CD14-positive monocyte (primary cell): ENCODE measurements at regions not wholly inside any gene's neighbourhood (a gene's known extent, or its start where the extent isn't known, plus 50 kb on each side); places are given as distances from the start of the nearest gene placed in this dataset.

Experiments used
- DNase-seq, 3 donors: peaks; one replicate each; pipeline ENCODE4 v3.0.0-alpha.2; 2011 to 2022
- H2AFZ ChIP-seq: 2 replicates; pipeline ENCODE4 v1.6.0; 2012; ENCODE audit warnings: mild to moderate bottlenecking, low read depth, low read length, inconsistent platforms; ENCODE audit not compliant: insufficient read depth, poor library complexity, severe bottlenecking
- H3K27ac ChIP-seq, 2 donors: 1 replicate in 1 of 2; 2 replicates in 1 of 2; pipeline ENCODE4 v1.5.1; 2012 to 2013; ENCODE audit warnings: low read length in 2 of 2, control low read depth in 1 of 2, inconsistent platforms in 1 of 2, low read depth in 1 of 2, mild to moderate bottlenecking in 1 of 2
- H3K27me3 ChIP-seq, 2 donors: one replicate each; pipeline versions ENCODE4 v1.6.0 to v1.6.1; 2011 to 2013; ENCODE audit warnings: low read length in 2 of 2; ENCODE audit not compliant: control insufficient read depth in 2 of 2, insufficient read depth in 2 of 2
- H3K36me3 ChIP-seq, 2 donors: replicated peaks in 1 of 2; 1 replicate in 1 of 2; 2 replicates in 1 of 2; pipeline versions ENCODE4 v1.5.1 to v1.6.1; 2012 to 2013; ENCODE audit warnings: low read length in 2 of 2, control low read depth in 1 of 2, inconsistent platforms in 1 of 2, mild to moderate bottlenecking in 1 of 2; ENCODE audit not compliant: insufficient read depth in 2 of 2, control insufficient read depth in 1 of 2
- H3K4me1 ChIP-seq, 2 donors: 1 replicate in 1 of 2; 2 replicates in 1 of 2; pipeline versions ENCODE4 v1.5.1 to v1.6.1; 2012 to 2013; ENCODE audit warnings: low read length in 2 of 2, control low read depth in 1 of 2, inconsistent platforms in 1 of 2, mild to moderate bottlenecking in 1 of 2, moderate library complexity in 1 of 2; ENCODE audit not compliant: insufficient read depth in 2 of 2, control insufficient read depth in 1 of 2
- H3K4me2 ChIP-seq: replicated peaks from 2 replicates; pipeline ENCODE3; 2012; ENCODE audit warnings: low read length, moderate library complexity, mild to moderate bottlenecking; ENCODE audit not compliant: poor library complexity, severe bottlenecking; ENCODE audit errors: extremely low read depth
- H3K4me3 ChIP-seq, 3 experiments: fragments of 200-600 bp in 1 of 3; sonication (generic) in 1 of 3; replicated peaks in 1 of 3; 1 replicate in 2 of 3; 2 replicates in 1 of 3; pipeline ENCODE4 v1.5.1; 2011 to 2013; ENCODE audit warnings: low read length in 3 of 3, mild to moderate bottlenecking in 3 of 3, control low read depth in 2 of 3, low read depth in 2 of 3, inconsistent platforms in 1 of 3, moderate library complexity in 1 of 3
- H3K79me2 ChIP-seq: 2 replicates; pipeline ENCODE4 v1.6.0; 2012; ENCODE audit warnings: mild to moderate bottlenecking, control low read depth, inconsistent platforms, low read length, moderate library complexity; ENCODE audit not compliant: insufficient read depth
- H3K9ac ChIP-seq: 2 replicates; pipeline ENCODE4 v1.6.0; 2017; ENCODE audit warnings: low read length, mild to moderate bottlenecking; ENCODE audit not compliant: insufficient read depth, poor library complexity, severe bottlenecking
- H3K9me3 ChIP-seq, 2 donors: replicated peaks in 1 of 2; 1 replicate in 1 of 2; 2 replicates in 1 of 2; pipeline versions ENCODE4 v1.5.1 to v1.6.1; 2012 to 2013; ENCODE audit warnings: low read length in 2 of 2, control low read depth in 1 of 2; ENCODE audit not compliant: control insufficient read depth in 1 of 2, insufficient read depth in 1 of 2
- H4K20me1 ChIP-seq: 2 replicates; pipeline ENCODE4 v1.6.0; 2012; ENCODE audit warnings: mild to moderate bottlenecking, low read length, control low read depth, moderate library complexity; ENCODE audit not compliant: insufficient read depth
- H3K27ac Mint-ChIP-seq, 7 donors: one replicate each; pipeline ENCODE4 v1.8.0; 2020; ENCODE audit warnings: mild to moderate bottlenecking in 7 of 7, mixed read lengths in 7 of 7, moderate library complexity in 6 of 7, inconsistent platforms in 2 of 7
- H3K27me3 Mint-ChIP-seq, 3 donors: one replicate each; pipeline ENCODE4 v1.8.0; 2021 to 2022; ENCODE audit warnings: low read depth in 3 of 3, mild to moderate bottlenecking in 3 of 3, mixed read lengths in 3 of 3, moderate library complexity in 3 of 3, inconsistent platforms in 1 of 3
- H3K36me3 Mint-ChIP-seq, 2 donors: one replicate each; pipeline ENCODE4 v1.8.0; 2020; ENCODE audit warnings: mixed read lengths in 2 of 2, inconsistent platforms in 1 of 2, mild to moderate bottlenecking in 1 of 2
- H3K4me1 Mint-ChIP-seq: one replicate; pipeline ENCODE4 v1.8.0; 2020; ENCODE audit warnings: mild to moderate bottlenecking, mixed read lengths
- H3K4me3 Mint-ChIP-seq, 2 donors: one replicate each; pipeline ENCODE4 v1.8.0; 2020; ENCODE audit warnings: mild to moderate bottlenecking in 2 of 2, mixed read lengths in 2 of 2, moderate library complexity in 1 of 2
- H3K9me3 Mint-ChIP-seq, 7 donors: one replicate each; pipeline ENCODE4 v1.8.0; 2020 to 2022; ENCODE audit warnings: mixed read lengths in 7 of 7, mild to moderate bottlenecking in 6 of 7, moderate library complexity in 6 of 7, inconsistent platforms in 2 of 7
- CTCF ChIP-seq: fragments of 200-600 bp; IDR thresholded peaks from one replicate; pipeline ENCODE4 v1.8.0; 2022; ENCODE audit warnings: antibody characterized with exemption, mild to moderate bottlenecking
- WGBS: methylation state at CpG from one replicate; pipeline ENCODE4 v1.1.5; 2013; ENCODE audit warnings: missing lambda C conversion rate; ENCODE audit not compliant: insufficient coverage; 5-methylcytosine and 5-hydroxymethylcytosine counted together
- intact Hi-C, 2 donors: fragments of 100-400 bp; cut with micrococcal nuclease; formaldehyde crosslinking; loops; one replicate each; pipeline versions ENCODE4 v1.15.0 to v1.15.1; 2023

GRCh38 chr13:110045919-110046318, 259.5 kb upstream of the IRS2 start:
- Histone ChIP-seq H3K4me1 (no peaks in the 10 kb centered on the region), H3K36me3 (no peaks in the 10 kb centered on the region), H3K9me3 (no peaks in the 10 kb centered on the region), H2AFZ (no peak overlapping the region), H3K27me3 (peaks cover 0 to 5% of the 10 kb centered on the region in 2 donors), H3K4me2 (no peak overlapping the region), H3K9ac (no peak overlapping the region), H3K79me2 (no peaks in the 10 kb centered on the region), H4K20me1 (no peaks in the 10 kb centered on the region), H3K4me3 (no peak overlapping the region), H3K27ac (no peak overlapping the region)
- H3K36me3 Mint-ChIP-seq: no peaks in the 10 kb centered on the region
- no peak for DNase-seq
- H3K4me3 Mint-ChIP-seq: no peak overlapping the region
- peak overlapping the region in 1 of 7 donors; percentile 8 for H3K27ac Mint-ChIP-seq
- intact Hi-C loops: no loop called here
- 96% methylated on average over 3 of the region's 5 CpGs for WGBS
- peaks cover 2% of the 10 kb centered on the region for H3K4me1 Mint-ChIP-seq
- H3K27me3 Mint-ChIP-seq: peaks cover 3 to 19% (median 6%) of the 10 kb centered on the region in 3 donors
- TF ChIP-seq CTCF: no peak
- peaks cover 0 to 4% (median 3%) of the 10 kb centered on the region in 7 donors for H3K9me3 Mint-ChIP-seq

DNA sequence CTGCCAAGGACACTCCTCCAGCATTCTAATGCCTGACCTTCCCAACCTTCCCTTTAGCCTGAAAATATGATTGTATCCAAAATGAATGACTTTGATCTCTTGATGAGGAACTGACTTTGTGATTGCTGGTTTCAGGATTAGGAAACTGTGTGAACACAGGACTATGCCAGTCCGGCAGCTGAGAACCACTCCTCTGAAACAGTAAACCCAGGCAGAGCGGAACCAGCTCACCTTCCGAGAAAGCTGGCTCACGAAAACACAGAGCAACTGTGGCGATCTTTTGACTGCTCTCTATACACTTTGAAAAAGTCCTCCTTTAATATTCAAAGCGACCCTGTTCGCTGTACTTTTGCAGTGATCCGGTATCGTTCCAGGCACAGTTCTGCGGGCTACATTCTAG, 258.8 kb upstream of the IRS2 start:
- Histone ChIP-seq H3K9ac (no peak overlapping the region), H4K20me1 (no peaks in the 10 kb centered on the region), H3K4me2 (no peak overlapping the region), H3K79me2 (no peaks in the 10 kb centered on the region), H3K4me1 (no peaks in the 10 kb centered on the region), H3K9me3 (no peaks in the 10 kb centered on the region), H3K4me3 (no peak overlapping the region), H3K27me3 (peaks cover 0 to 5% of the 10 kb centered on the region in 2 donors), H3K27ac (no peak overlapping the region), H3K36me3 (no peaks in the 10 kb centered on the region), H2AFZ (no peak overlapping the region)
- no peak for TF ChIP-seq CTCF
- WGBS: 78% methylated on average over 5 of the region's 10 CpGs
- peaks cover 3 to 19% (median 6%) of the 10 kb centered on the region in 3 donors for H3K27me3 Mint-ChIP-seq
- DNase-seq: no peak
- H3K4me1 Mint-ChIP-seq: peaks cover 2% of the 10 kb centered on the region
- H3K36me3 Mint-ChIP-seq: no peaks in the 10 kb centered on the region
- H3K27ac Mint-ChIP-seq: no peak overlapping the region
- no peak overlapping the region for H3K4me3 Mint-ChIP-seq
- H3K9me3 Mint-ChIP-seq: peaks cover 0 to 5% (median 3%) of the 10 kb centered on the region in 7 donors
- intact Hi-C loops: no loop called here
